GM23248 (cell line): ENCODE measurements at regions not wholly inside any gene's neighbourhood (a gene's known extent, or its start where the extent isn't known, plus 50 kb on each side); places are given as distances from the start of the nearest gene placed in this dataset.

ENCODE experiments used
- DNase-seq: peaks from one replicate; pipeline ENCODE4 v3.0.0-alpha.2; 2015
- H2AFZ ChIP-seq: fragments of 200-600 bp; sonication (generic); 2 replicates; pipeline ENCODE4 v1.6.1; 2016; ENCODE audit warnings: antibody characterized with exemption
- H3F3A ChIP-seq: fragments of 200-600 bp; sonication (generic); 2 replicates; pipeline ENCODE4 v1.6.1; 2016; ENCODE audit warnings: mild to moderate bottlenecking, antibody characterized with exemption, mixed run types; ENCODE audit not compliant: insufficient read depth
- H3K27ac ChIP-seq: fragments of 200-600 bp; sonication (generic); 2 replicates; pipeline ENCODE4 v1.5.1; 2016; ENCODE audit warnings: mild to moderate bottlenecking
- H3K27me3 ChIP-seq: fragments of 200-600 bp; sonication (generic); replicated peaks from 2 replicates; pipeline ENCODE4 v1.6.1; 2016; ENCODE audit warnings: mild to moderate bottlenecking; ENCODE audit not compliant: insufficient read depth
- H3K36me3 ChIP-seq: fragments of 200-600 bp; sonication (generic); 2 replicates; pipeline ENCODE4 v1.6.1; 2016; ENCODE audit warnings: low read depth, mild to moderate bottlenecking
- H3K4me1 ChIP-seq: fragments of 200-600 bp; sonication (generic); 2 replicates; pipeline ENCODE4 v1.6.1; 2016; ENCODE audit warnings: mild to moderate bottlenecking; ENCODE audit not compliant: insufficient read depth
- H3K4me2 ChIP-seq: fragments of 200-600 bp; sonication (generic); one replicate; pipeline ENCODE4 v1.6.1; 2016; ENCODE audit warnings: mild to moderate bottlenecking; ENCODE audit not compliant: unreplicated experiment
- H3K4me3 ChIP-seq: fragments of 200-600 bp; sonication (generic); 2 replicates; pipeline ENCODE4 v1.5.1; 2016; ENCODE audit warnings: mild to moderate bottlenecking
- H3K79me2 ChIP-seq: fragments of 200-600 bp; sonication (generic); 2 replicates; pipeline ENCODE4 v1.6.1; 2016; ENCODE audit warnings: mild to moderate bottlenecking; ENCODE audit not compliant: insufficient read depth
- H3K9ac ChIP-seq: fragments of 200-600 bp; sonication (generic); 2 replicates; pipeline ENCODE4 v1.6.1; 2016; ENCODE audit warnings: mild to moderate bottlenecking
- H3K9me2 ChIP-seq: fragments of 200-600 bp; sonication (generic); 2 replicates; pipeline ENCODE4 v1.6.1; 2016; ENCODE audit warnings: mixed run types, mild to moderate bottlenecking, moderate library complexity; ENCODE audit not compliant: insufficient read depth
- H3K9me3 ChIP-seq: fragments of 200-600 bp; sonication (generic); one replicate; pipeline ENCODE4 v1.6.1; 2017; ENCODE audit warnings: low read depth
- H4K20me1 ChIP-seq: fragments of 200-600 bp; sonication (generic); 2 replicates; pipeline ENCODE4 v1.6.0; 2016; ENCODE audit not compliant: insufficient read depth
- EZH2 ChIP-seq: fragments of 200-600 bp; sonication (generic); IDR thresholded peaks from 2 replicates; pipeline ENCODE4 v1.6.1; 2018; ENCODE audit warnings: antibody characterized with exemption, mild to moderate bottlenecking; ENCODE audit not compliant: insufficient read depth, poor library complexity, severe bottlenecking
- EZH2phosphoT487 ChIP-seq: fragments of 200-600 bp; sonication (generic); IDR thresholded peaks from 2 replicates; pipeline ENCODE4 v1.6.1; 2018; ENCODE audit warnings: antibody characterized with exemption, moderate library complexity, mild to moderate bottlenecking, low read depth; ENCODE audit not compliant: insufficient read depth
- WGBS, 2 experiments: methylation state at CpG; one replicate each; pipeline ENCODE4 v1.1.6; 2015 to 2017; ENCODE audit warnings: low lambda C conversion rate in 2 of 2, low coverage in 1 of 2; ENCODE audit errors: missing lambda C conversion rate in 2 of 2; 5-methylcytosine and 5-hydroxymethylcytosine counted together
- in situ Hi-C: fragments of 300-500 bp; cut with MboI; formaldehyde crosslinking; loops from 2 replicates; pipeline ENCODE4 v1.15.0; 2020

- H3K36me3 ChIP-seq, result no peaks in the 10 kb centered on the region
- no peaks in the 10 kb centered on the region for H3F3A ChIP-seq
- H3K4me2 ChIP-seq, result no peak overlapping the region
- no peaks in the 10 kb centered on the region for H3K27me3 ChIP-seq
- no peaks in the 10 kb centered on the region for H4K20me1 ChIP-seq
- no peaks in the 10 kb centered on the region for H3K9me2 ChIP-seq
- no peak overlapping the region for H3K9ac ChIP-seq
- H3K27ac ChIP-seq, result no peak overlapping the region
- H2AFZ ChIP-seq, result no peak overlapping the region
- 0 to 6% methylated on average over 4 of the region's 4 CpGs for WGBS, 2 experiments
- no peaks in the 10 kb centered on the region for H3K4me1 ChIP-seq
- H3K4me3 ChIP-seq, result no peak overlapping the region
- no peaks in the 10 kb centered on the region for H3K79me2 ChIP-seq
- no peaks in the 10 kb centered on the region for H3K9me3 ChIP-seq
- TF ChIP-seq EZH2phosphoT487, result no peak
- TF ChIP-seq EZH2, result no peak
- DNase-seq, result no peak
- in situ Hi-C loops, result no loop called here
These were observed 431.9 kb upstream of the CDH4 start for GRCh38 chr20:60820149-60820548.

- Histone ChIP-seq H3K4me2 (no peak overlapping the region), H2AFZ (no peak overlapping the region), H3K4me3 (no peak overlapping the region), H3K9me3 (no peaks in the 10 kb centered on the region), H3K36me3 (no peaks in the 10 kb centered on the region), H3K79me2 (no peaks in the 10 kb centered on the region), H3F3A (no peaks in the 10 kb centered on the region), H3K27ac (no peak overlapping the region), H3K27me3 (no peaks in the 10 kb centered on the region), H3K4me1 (no peaks in the 10 kb centered on the region), H3K9me2 (no peaks in the 10 kb centered on the region), H4K20me1 (no peaks in the 10 kb centered on the region), H3K9ac (no peak overlapping the region)
- no peak for DNase-seq
- no peak for TF ChIP-seq EZH2
- TF ChIP-seq EZH2phosphoT487, result no peak
- in situ Hi-C loops, result no loop called here
- 3 to 5% methylated on average over 5 of the region's 5 CpGs for WGBS, 2 experiments
These were observed 431.1 kb upstream of the CDH4 start for GRCh38 chr20:60820918-60821317.

- DNase-seq, result no peak
- no peaks in the 10 kb centered on the region for H3K9me2 ChIP-seq
- no peak overlapping the region for H3K4me3 ChIP-seq
- H3K36me3 ChIP-seq, result no peaks in the 10 kb centered on the region
- no peak overlapping the region for H3K9ac ChIP-seq
- H4K20me1 ChIP-seq, result no peaks in the 10 kb centered on the region
- no peaks in the 10 kb centered on the region for H3K9me3 ChIP-seq
- in situ Hi-C loops, result no loop called here
- H3F3A ChIP-seq, result no peaks in the 10 kb centered on the region
- H3K4me2 ChIP-seq, result no peak overlapping the region
- TF ChIP-seq EZH2phosphoT487 (no peak), EZH2 (no peak)
- H3K27ac ChIP-seq, result no peak overlapping the region
- WGBS, 2 experiments, result 44 to 45% methylated on average over 10 of the region's 10 CpGs
- no peaks in the 10 kb centered on the region for H3K79me2 ChIP-seq
- H3K4me1 ChIP-seq, result no peaks in the 10 kb centered on the region
- no peaks in the 10 kb centered on the region for H3K27me3 ChIP-seq
- no peak overlapping the region for H2AFZ ChIP-seq
These were observed 429.1 kb upstream of the CDH4 start for GRCh38 chr20:60822699-60823607.

GRCh38 chr20:60835876-60836275, 416.2 kb upstream of the CDH4 start:
- Histone ChIP-seq H3K27ac (no peak overlapping the region), H3K9me3 (no peaks in the 10 kb centered on the region), H3K4me2 (no peak overlapping the region), H2AFZ (no peak overlapping the region), H3K4me1 (no peaks in the 10 kb centered on the region), H3F3A (no peaks in the 10 kb centered on the region), H3K79me2 (no peaks in the 10 kb centered on the region), H3K9ac (no peak overlapping the region), H3K27me3 (no peaks in the 10 kb centered on the region; the same call in 1 of the 2 replicates), H3K9me2 (no peaks in the 10 kb centered on the region), H3K36me3 (no peaks in the 10 kb centered on the region), H3K4me3 (no peak overlapping the region), H4K20me1 (no peaks in the 10 kb centered on the region)
- no peak for DNase-seq
- no peak for TF ChIP-seq EZH2
- no peak for TF ChIP-seq EZH2phosphoT487
- in situ Hi-C loops, result no loop called here
- 8 to 22% methylated on average over 2 of the region's 2 CpGs for WGBS, 2 experiments
